Sigmoid colon (tissue), 6 donors: ENCODE measurements at regions not wholly inside any gene's neighbourhood (a gene's known extent, or its start where the extent isn't known, plus 50 kb on each side); places are given as distances from the start of the nearest gene placed in this dataset.

Experiments
- DNase-seq: peaks from one replicate; pipeline ENCODE4 v3.0.0-alpha.2; 2019
- H3K27ac ChIP-seq, 4 donors: fragments of 200-600 bp; sonication (generic); one replicate each; pipeline ENCODE4 v1.5.1; 2016 to 2019; ENCODE audit warnings: mild to moderate bottlenecking in 1 of 4
- H3K27me3 ChIP-seq, 3 donors: fragments of 200-600 bp; sonication (generic); one replicate each; pipeline ENCODE4 v1.5.1; 2019; ENCODE audit warnings: mild to moderate bottlenecking in 1 of 3
- H3K36me3 ChIP-seq, 4 donors: fragments of 200-600 bp; sonication (generic); one replicate each; pipeline ENCODE4 v1.5.1; 2016 to 2019
- H3K4me1 ChIP-seq, 4 donors: fragments of 200-600 bp; sonication (generic); one replicate each; pipeline ENCODE4 v1.5.1; 2017 to 2019
- H3K4me3 ChIP-seq, 4 donors: fragments of 200-600 bp; sonication (generic); one replicate each; pipeline ENCODE4 v1.5.1; 2017 to 2019; ENCODE audit warnings: mild to moderate bottlenecking in 2 of 4, moderate library complexity in 1 of 4
- H3K9me3 ChIP-seq, 4 donors: fragments of 200-600 bp in 3 of 4; sonication (generic) in 3 of 4; one replicate each; pipeline versions ENCODE4 v1.5.1 to v1.6.1; 2013 to 2019
- EP300 ChIP-seq, 4 donors: sonication (generic); formaldehyde crosslinking; IDR thresholded peaks; one replicate each; pipeline ENCODE4 v1.6.1; 2017; ENCODE audit warnings: antibody characterized with exemption in 4 of 4
- POLR2A ChIP-seq, 2 donors: fragments of 450-650 bp; IDR thresholded peaks; one replicate each; pipeline ENCODE4 v1.6.1; 2016; ENCODE audit warnings: antibody characterized with exemption in 2 of 2, mild to moderate bottlenecking in 2 of 2, moderate library complexity in 2 of 2
- POLR2AphosphoS5 ChIP-seq, 4 donors: sonication (generic); formaldehyde crosslinking; IDR thresholded peaks; one replicate each; pipeline ENCODE4 v1.6.1; 2017; ENCODE audit warnings: antibody characterized with exemption in 4 of 4
- WGBS, 2 donors: extraction: QIAGEN DNeasy Blood & Tissue Kit; methylation state at CpG; one replicate each; pipeline ENCODE4 v1.1.7; 2013; 5-methylcytosine and 5-hydroxymethylcytosine counted together
- intact Hi-C: fragments of 100-400 bp; cut with DNase I; formaldehyde crosslinking; loops from one replicate; pipeline ENCODE4 v1.15.1; 2023
- TF ChIP-seq, protein P1 (sequence below), 4 experiments: fragments of 450-650 bp in 3 of 4; fragments of 200-600 bp in 1 of 4; IDR thresholded peaks; one replicate each; pipeline ENCODE4 v1.5.1; 2016 to 2019; ENCODE audit warnings: antibody characterized with exemption in 4 of 4, mild to moderate bottlenecking in 3 of 4, moderate library complexity in 2 of 4
- donor health status: healthy with polysubstance abuse.
- donor health status: healthy.

DNA sequence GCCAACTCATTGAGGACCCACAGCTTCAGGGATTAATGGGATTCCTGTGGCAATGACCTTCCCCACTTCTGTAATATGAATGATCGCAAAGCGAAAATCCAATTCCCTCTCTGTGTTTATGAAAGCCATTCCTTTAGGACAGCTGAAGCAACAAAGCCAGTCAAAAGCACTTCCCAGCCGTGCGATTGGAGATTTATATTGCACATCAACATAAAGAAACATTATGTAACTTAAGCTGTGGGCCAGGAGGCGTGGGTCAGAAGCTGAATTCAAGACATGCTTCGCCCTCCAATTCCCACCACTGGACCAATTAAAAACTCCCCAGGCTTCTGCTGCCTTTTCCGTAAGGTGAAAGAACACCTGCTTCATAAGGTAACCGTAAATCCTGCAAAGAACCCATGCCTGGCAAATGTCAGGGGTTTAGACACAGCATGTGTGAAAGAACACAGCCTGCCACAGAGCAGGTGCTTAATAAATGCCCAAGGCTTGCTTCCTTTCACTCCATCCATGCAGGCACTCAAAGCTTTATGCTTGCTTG, 138.9 kb upstream of the SOD1 start:
- Histone ChIP-seq H3K27ac (no peak overlapping the region), H3K4me3 (no peak overlapping the region), H3K27me3 (no peaks in the 10 kb centered on the region), H3K9me3 (no peaks in the 10 kb centered on the region), H3K4me1 (peaks cover 0 to 6% (median 0%) of the 10 kb centered on the region in 4 donors), H3K36me3 (no peaks in the 10 kb centered on the region)
- WGBS, 2 donors: 20 to 65% methylated on average over 8 of the region's 8 CpGs
- no peak for TF ChIP-seq EP300 (IDR thresholded peaks at IDR 0.05)
- no peak for TF ChIP-seq POLR2A (IDR thresholded peaks at IDR 0.05)
- no peak for TF ChIP-seq POLR2AphosphoS5 (IDR thresholded peaks at IDR 0.05)
- TF ChIP-seq, protein P1, sequence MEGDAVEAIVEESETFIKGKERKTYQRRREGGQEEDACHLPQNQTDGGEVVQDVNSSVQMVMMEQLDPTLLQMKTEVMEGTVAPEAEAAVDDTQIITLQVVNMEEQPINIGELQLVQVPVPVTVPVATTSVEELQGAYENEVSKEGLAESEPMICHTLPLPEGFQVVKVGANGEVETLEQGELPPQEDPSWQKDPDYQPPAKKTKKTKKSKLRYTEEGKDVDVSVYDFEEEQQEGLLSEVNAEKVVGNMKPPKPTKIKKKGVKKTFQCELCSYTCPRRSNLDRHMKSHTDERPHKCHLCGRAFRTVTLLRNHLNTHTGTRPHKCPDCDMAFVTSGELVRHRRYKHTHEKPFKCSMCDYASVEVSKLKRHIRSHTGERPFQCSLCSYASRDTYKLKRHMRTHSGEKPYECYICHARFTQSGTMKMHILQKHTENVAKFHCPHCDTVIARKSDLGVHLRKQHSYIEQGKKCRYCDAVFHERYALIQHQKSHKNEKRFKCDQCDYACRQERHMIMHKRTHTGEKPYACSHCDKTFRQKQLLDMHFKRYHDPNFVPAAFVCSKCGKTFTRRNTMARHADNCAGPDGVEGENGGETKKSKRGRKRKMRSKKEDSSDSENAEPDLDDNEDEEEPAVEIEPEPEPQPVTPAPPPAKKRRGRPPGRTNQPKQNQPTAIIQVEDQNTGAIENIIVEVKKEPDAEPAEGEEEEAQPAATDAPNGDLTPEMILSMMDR (IDR thresholded peaks at IDR 0.05): no peak
- intact Hi-C loops: no loop called here
- no peak for DNase-seq

DNA sequence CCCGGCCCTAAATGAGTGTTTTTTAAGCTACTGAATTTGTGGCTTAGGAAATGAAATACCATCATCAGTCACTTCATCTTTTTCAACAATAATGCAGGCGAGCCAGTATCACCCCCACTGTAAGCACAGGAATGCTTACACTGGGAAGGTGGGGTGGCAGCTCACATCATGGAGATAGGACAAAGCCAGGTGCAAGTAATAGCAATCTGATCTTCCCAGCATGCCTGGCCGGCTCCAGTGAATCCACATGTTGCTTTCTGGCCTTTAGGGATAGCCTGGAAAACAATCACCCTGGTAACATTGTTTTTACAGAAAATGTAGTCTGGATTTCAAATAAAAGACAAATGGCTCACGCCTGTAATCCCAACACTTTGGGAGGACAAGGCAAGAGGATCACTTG, 140.9 kb upstream of the SOD1 start:
- H3K27ac ChIP-seq: no peak overlapping the region
- intact Hi-C loops: no loop called here
- H3K9me3 ChIP-seq: no peaks in the 10 kb centered on the region
- no peaks in the 10 kb centered on the region for H3K27me3 ChIP-seq
- no peak for DNase-seq
- TF ChIP-seq EP300 (IDR thresholded peaks at IDR 0.05) (no peak), POLR2A (IDR thresholded peaks at IDR 0.05) (no peak), POLR2AphosphoS5 (IDR thresholded peaks at IDR 0.05) (no peak)
- TF ChIP-seq, protein P1 (IDR thresholded peaks at IDR 0.05): no peak
- H3K36me3 ChIP-seq: no peaks in the 10 kb centered on the region
- H3K4me1 ChIP-seq: peaks cover 0 to 6% (median 0%) of the 10 kb centered on the region in 4 donors
- WGBS, 2 donors: 94% methylated on average over 4 of the region's 4 CpGs
- H3K4me3 ChIP-seq: no peak overlapping the region

DNA sequence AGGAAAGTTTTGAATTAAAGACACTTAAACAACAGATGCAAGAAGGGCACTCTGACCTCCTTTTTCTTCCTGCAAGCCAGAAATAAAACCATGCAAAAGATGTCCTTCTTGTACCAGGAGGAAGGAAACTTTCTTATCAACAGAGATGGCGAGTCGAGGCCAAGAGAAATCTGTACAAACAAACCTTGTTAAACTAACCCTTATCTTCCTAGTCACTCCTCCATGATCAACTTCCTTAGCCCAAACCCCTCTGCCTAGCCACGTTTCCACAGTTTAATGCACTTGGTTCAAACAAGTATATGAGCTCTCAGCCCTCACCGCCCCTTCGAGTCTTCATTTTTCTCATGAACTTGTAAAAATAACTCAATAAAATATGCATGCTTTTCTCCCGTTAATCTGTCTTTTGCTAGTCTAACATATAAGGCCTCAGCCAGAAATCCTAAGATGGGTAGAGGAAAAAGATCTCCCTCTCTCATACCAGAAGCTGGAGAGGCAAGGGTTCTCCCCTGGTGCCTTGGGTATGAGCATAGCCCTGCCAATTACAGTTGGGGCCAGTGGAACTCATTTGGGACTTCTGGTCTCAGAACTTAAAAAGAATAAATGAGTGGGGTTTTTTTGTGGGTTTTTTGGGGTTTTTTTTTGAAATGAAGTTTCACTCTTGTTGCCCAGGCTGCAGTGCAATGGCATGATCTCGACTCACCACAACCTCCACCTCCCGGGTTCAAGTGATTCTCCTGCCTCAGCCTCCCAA, 141.7 kb upstream of the SOD1 start:
- no peak for DNase-seq
- TF ChIP-seq, protein P1 (IDR thresholded peaks at IDR 0.05): no peak
- TF ChIP-seq POLR2AphosphoS5 (IDR thresholded peaks at IDR 0.05) (no peak), POLR2A (IDR thresholded peaks at IDR 0.05) (no peak), EP300 (IDR thresholded peaks at IDR 0.05) (no peak)
- intact Hi-C loops: no loop called here
- Histone ChIP-seq H3K36me3 (no peaks in the 10 kb centered on the region), H3K27ac (no peak overlapping the region), H3K27me3 (no peaks in the 10 kb centered on the region), H3K9me3 (no peaks in the 10 kb centered on the region), H3K4me3 (no peak overlapping the region), H3K4me1 (peaks cover 0 to 6% (median 0%) of the 10 kb centered on the region in 4 donors)
- WGBS, 2 donors: 75 to 83% methylated on average over 8 of the region's 8 CpGs

DNA sequence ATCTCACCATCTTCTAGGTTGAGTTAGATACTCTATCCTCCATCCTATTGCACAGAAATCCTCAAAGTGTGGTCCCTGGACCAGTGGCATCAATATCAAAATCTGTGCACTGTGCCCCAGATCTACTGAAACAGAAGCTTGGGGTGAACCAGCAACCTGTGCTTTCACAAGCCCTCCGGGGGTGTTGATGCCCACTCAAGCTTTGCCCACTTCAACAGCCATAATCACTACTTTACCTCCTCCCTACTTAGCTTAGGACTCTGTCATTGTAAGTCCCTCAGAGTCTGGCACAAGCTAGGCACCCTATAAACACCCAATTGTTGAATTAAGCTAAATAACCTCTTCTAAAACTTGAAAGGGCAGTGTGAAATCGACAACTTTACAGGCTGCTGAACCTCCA, 144.2 kb upstream of the SOD1 start:
- Histone ChIP-seq H3K9me3 (no peaks in the 10 kb centered on the region), H3K27me3 (no peaks in the 10 kb centered on the region), H3K36me3 (no peaks in the 10 kb centered on the region), H3K4me3 (no peak overlapping the region), H3K27ac (no peak overlapping the region), H3K4me1 (no peaks in the 10 kb centered on the region)
- intact Hi-C loops: no loop called here
- DNase-seq: no peak
- WGBS, 2 donors: 82 to 87% methylated on average over 2 of the region's 2 CpGs
- TF ChIP-seq EP300 (IDR thresholded peaks at IDR 0.05): no peak
- TF ChIP-seq POLR2A (IDR thresholded peaks at IDR 0.05): no peak
- TF ChIP-seq, protein P1 (IDR thresholded peaks at IDR 0.05): no peak
- TF ChIP-seq POLR2AphosphoS5 (IDR thresholded peaks at IDR 0.05): no peak
